Endothelial cell of umbilical vein (primary cell): ENCODE measurements at regions not wholly inside any gene's neighbourhood (a gene's known extent, or its start where the extent isn't known, plus 50 kb on each side); places are given as distances from the start of the nearest gene placed in this dataset.

Experiments used
- BruUV-seq: library from RNA; stranded (reverse); fragments of 400-500 nt; replicated peaks from 2 replicates; lab custom pipeline; 2021; lab: Mats Ljungman, UMichigan
- CTCF ChIA-PET: fragments of 300-600, 350-600 bp; sonication (Branson Sonifier 250); formaldehyde crosslinking; loops from one replicate; lab custom pipeline; 2021; ENCODE audit warnings: antibody characterized with exemption, inconsistent platforms; lab: Charles Lee
- POLR2A ChIA-PET: fragments of 300-600, 350-600 bp; sonication (Branson Sonifier 250); formaldehyde crosslinking; loops from one replicate; lab custom pipeline; 2021; ENCODE audit warnings: antibody characterized with exemption, inconsistent platforms; lab: Charles Lee
- DNase-seq: peaks from one replicate; pipeline ENCODE4 v3.0.0-alpha.2; 2011; ENCODE audit warnings: low read depth, low spot score
- FAIRE-seq: peaks from 2 replicates; lab custom pipeline; 2011; peaks lifted over from hg19 to GRCh38; lab: Jason Lieb, UNC
- H2AFZ ChIP-seq: 2 replicates; pipeline ENCODE4 v1.6.0; 2012; ENCODE audit warnings: low read depth, low read length, control low read depth, inconsistent platforms
- H3K27ac ChIP-seq: 2 replicates; pipeline ENCODE4 v1.5.1; 2011; ENCODE audit warnings: low read depth, mild to moderate bottlenecking, control low read depth, low read length, moderate library complexity; ENCODE audit not compliant: insufficient read depth
- H3K27me3 ChIP-seq, 2 experiments: 2 replicates each; pipeline versions ENCODE4 v1.6.0 to v1.6.1; 2011; ENCODE audit warnings: low read length in 2 of 2, mixed read lengths in 1 of 2; ENCODE audit not compliant: control insufficient read depth in 2 of 2, insufficient read depth in 2 of 2
- H3K36me3 ChIP-seq, 2 experiments: 2 replicates in 1 of 2; 3 replicates in 1 of 2; pipeline ENCODE4 v1.5.1; 2011; ENCODE audit warnings: low read length in 2 of 2, mild to moderate bottlenecking in 1 of 2, moderate library complexity in 1 of 2; ENCODE audit not compliant: control insufficient read depth in 2 of 2, insufficient read depth in 2 of 2; ENCODE audit errors: extremely low read depth in 1 of 2
- H3K4me1 ChIP-seq: 3 replicates; pipeline ENCODE4 v1.5.1; 2011; ENCODE audit warnings: mild to moderate bottlenecking, low read length; ENCODE audit not compliant: control insufficient read depth, insufficient read depth; ENCODE audit errors: extremely low read depth
- H3K4me2 ChIP-seq: 2 replicates; pipeline ENCODE4 v1.6.1; 2011; ENCODE audit warnings: low read length, control low read depth, mixed read lengths; ENCODE audit not compliant: insufficient read depth
- H3K4me3 ChIP-seq, 3 experiments: fragments of 200-600 bp in 1 of 3; sonication (generic), shearing (Covaris generic) in 1 of 3; replicated peaks in 1 of 3; 2 replicates each; pipeline ENCODE4 v1.5.1; 2011 to 2016; ENCODE audit warnings: control low read depth in 3 of 3, low read length in 3 of 3, mild to moderate bottlenecking in 2 of 3, inconsistent platforms in 1 of 3, low read depth in 1 of 3, moderate library complexity in 1 of 3; ENCODE audit not compliant: insufficient read depth in 1 of 3
- H3K79me2 ChIP-seq: 2 replicates; pipeline ENCODE4 v1.6.0; 2012; ENCODE audit warnings: low read length, inconsistent platforms; ENCODE audit not compliant: control insufficient read depth, insufficient read depth
- H3K9ac ChIP-seq: replicated peaks from 2 replicates; pipeline ENCODE3; 2011; ENCODE audit warnings: low read length, control low read depth; ENCODE audit not compliant: insufficient read depth; ENCODE audit errors: extremely low read depth
- H3K9me1 ChIP-seq: replicated peaks from 3 replicates; pipeline ENCODE4 v1.6.0; 2011; ENCODE audit warnings: mild to moderate bottlenecking, low read length; ENCODE audit not compliant: control insufficient read depth, insufficient read depth; ENCODE audit errors: extremely low read depth
- H3K9me3 ChIP-seq: replicated peaks from 2 replicates; pipeline ENCODE4 v1.5.1; 2012; ENCODE audit warnings: low read length, inconsistent platforms; ENCODE audit not compliant: control insufficient read depth, insufficient read depth
- H4K20me1 ChIP-seq: replicated peaks from 2 replicates; pipeline ENCODE3; 2011; ENCODE audit warnings: mild to moderate bottlenecking, low read length; ENCODE audit not compliant: control insufficient read depth, insufficient read depth; ENCODE audit errors: extremely low read depth
- EZH2 ChIP-seq: IDR thresholded peaks from 2 replicates; pipeline ENCODE4 v1.6.1; 2012; ENCODE audit warnings: borderline replicate concordance, low read depth, mild to moderate bottlenecking, moderate library complexity, low read length, inconsistent platforms; ENCODE audit not compliant: severe bottlenecking
- FOS ChIP-seq: IDR thresholded peaks from 2 replicates; pipeline ENCODE4 v1.6.1; 2011; ENCODE audit warnings: mild to moderate bottlenecking, low read length, moderate library complexity, borderline replicate concordance; ENCODE audit not compliant: insufficient read depth
- GATA2 ChIP-seq: IDR thresholded peaks from 2 replicates; pipeline ENCODE4 v1.7.0; 2011; ENCODE audit warnings: low read depth, mild to moderate bottlenecking, moderate library complexity, mixed read lengths, low read length; ENCODE audit not compliant: insufficient read length, insufficient read depth
- JUN ChIP-seq: IDR thresholded peaks from 2 replicates; pipeline ENCODE4 v1.6.1; 2011; ENCODE audit warnings: borderline replicate concordance, low read depth; ENCODE audit not compliant: insufficient read length, insufficient read depth
- MYC ChIP-seq: IDR thresholded peaks from one replicate; pipeline ENCODE4 v1.6.1; 2011; ENCODE audit warnings: mild to moderate bottlenecking, low read depth, low read length
- POLR2A ChIP-seq: IDR thresholded peaks from 2 replicates; pipeline ENCODE4 v1.6.1; 2012; ENCODE audit warnings: low read depth, mild to moderate bottlenecking, control low read depth, low read length
- POLR2AphosphoS5 ChIP-seq: IDR thresholded peaks from 2 replicates; pipeline ENCODE4 v1.6.1; 2012; ENCODE audit warnings: low read depth, mild to moderate bottlenecking, control low read depth, low read length, moderate library complexity; ENCODE audit not compliant: insufficient read depth
- dilution Hi-C: fragments of 300-500 bp; cut with MboI; formaldehyde crosslinking; loops from one replicate; pipeline ENCODE4 v1.15.0; 2019; ENCODE audit warnings: low sequenced_read_pairs; ENCODE audit not compliant: extremely low pct_ligation_motif_present
- intact Hi-C: fragments of 100-400 bp; cut with micrococcal nuclease; formaldehyde crosslinking; loops from one replicate; pipeline ENCODE4 v1.10.0; 2022
- TF ChIP-seq, protein P1 (sequence below): IDR thresholded peaks from 2 replicates; pipeline ENCODE4 v1.6.1; 2011; ENCODE audit not compliant: insufficient read depth, insufficient read length
- TF ChIP-seq, protein P2 (sequence below), 2 donors: IDR thresholded peaks; 1 replicate in 1 of 2; 2 replicates in 1 of 2; pipeline ENCODE4 v1.5.1; 2011; ENCODE audit warnings: low read length in 2 of 2, mild to moderate bottlenecking in 2 of 2, moderate library complexity in 2 of 2, control low read depth in 1 of 2, inconsistent platforms in 1 of 2, low read depth in 1 of 2; ENCODE audit not compliant: insufficient read depth in 1 of 2; ENCODE audit errors: extremely low read depth in 1 of 2

DNA sequence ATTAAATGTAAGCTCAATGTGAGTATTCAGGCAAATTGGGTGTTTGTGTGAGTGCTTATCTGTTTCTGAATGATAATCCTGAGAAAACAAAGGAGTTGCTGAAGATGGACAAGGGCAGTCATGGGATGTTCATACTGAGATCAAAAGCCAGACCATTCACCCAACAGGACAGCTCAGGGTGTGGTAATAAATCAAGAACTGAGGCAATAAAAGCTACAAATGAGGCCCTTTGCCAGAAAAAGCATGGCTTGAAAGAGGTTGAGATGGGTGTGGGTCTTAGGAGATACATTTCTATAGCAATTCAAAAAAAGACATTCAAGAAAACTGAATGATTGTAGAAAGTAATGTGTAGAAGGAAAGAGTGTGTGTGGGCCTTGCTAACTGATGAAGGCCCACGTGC, 425.8 kb upstream of the BOD1L1 start:
- Histone ChIP-seq H3K4me2 (no peak overlapping the region), H3K9ac (no peak overlapping the region), H2AFZ (no peak overlapping the region), H3K4me3 (no peak overlapping the region), H3K27me3 (no peaks in the 10 kb centered on the region), H3K36me3 (no peaks in the 10 kb centered on the region), H4K20me1 (no peaks in the 10 kb centered on the region), H3K27ac (no peak overlapping the region), H3K4me1 (no peaks in the 10 kb centered on the region), H3K9me1 (no peaks in the 10 kb centered on the region), H3K79me2 (no peaks in the 10 kb centered on the region), H3K9me3 (no peaks in the 10 kb centered on the region)
- ChIA-PET POLR2A (no interaction called here), CTCF (no interaction called here)
- no peak for TF ChIP-seq POLR2A
- TF ChIP-seq EZH2, result no peak
- no peak for TF ChIP-seq GATA2
- TF ChIP-seq, protein P1, sequence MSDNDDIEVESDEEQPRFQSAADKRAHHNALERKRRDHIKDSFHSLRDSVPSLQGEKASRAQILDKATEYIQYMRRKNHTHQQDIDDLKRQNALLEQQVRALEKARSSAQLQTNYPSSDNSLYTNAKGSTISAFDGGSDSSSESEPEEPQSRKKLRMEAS, result no peak
- TF ChIP-seq FOS, result no peak
- TF ChIP-seq MYC, result no peak
- no peak for TF ChIP-seq JUN
- TF ChIP-seq, protein P2, sequence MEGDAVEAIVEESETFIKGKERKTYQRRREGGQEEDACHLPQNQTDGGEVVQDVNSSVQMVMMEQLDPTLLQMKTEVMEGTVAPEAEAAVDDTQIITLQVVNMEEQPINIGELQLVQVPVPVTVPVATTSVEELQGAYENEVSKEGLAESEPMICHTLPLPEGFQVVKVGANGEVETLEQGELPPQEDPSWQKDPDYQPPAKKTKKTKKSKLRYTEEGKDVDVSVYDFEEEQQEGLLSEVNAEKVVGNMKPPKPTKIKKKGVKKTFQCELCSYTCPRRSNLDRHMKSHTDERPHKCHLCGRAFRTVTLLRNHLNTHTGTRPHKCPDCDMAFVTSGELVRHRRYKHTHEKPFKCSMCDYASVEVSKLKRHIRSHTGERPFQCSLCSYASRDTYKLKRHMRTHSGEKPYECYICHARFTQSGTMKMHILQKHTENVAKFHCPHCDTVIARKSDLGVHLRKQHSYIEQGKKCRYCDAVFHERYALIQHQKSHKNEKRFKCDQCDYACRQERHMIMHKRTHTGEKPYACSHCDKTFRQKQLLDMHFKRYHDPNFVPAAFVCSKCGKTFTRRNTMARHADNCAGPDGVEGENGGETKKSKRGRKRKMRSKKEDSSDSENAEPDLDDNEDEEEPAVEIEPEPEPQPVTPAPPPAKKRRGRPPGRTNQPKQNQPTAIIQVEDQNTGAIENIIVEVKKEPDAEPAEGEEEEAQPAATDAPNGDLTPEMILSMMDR (IDR thresholded peaks at IDR 0.05; ENCODE audit: extremely low read depth in 1 of 2, insufficient read depth in 1 of 2, low read depth in 1 of 2, low read length in 2 of 2), result no peak
- no peak for TF ChIP-seq POLR2AphosphoS5
- no TSS peak for BruUV-seq
- dilution Hi-C loops, result no loop called here
- FAIRE-seq (no peak), DNase-seq (no peak)
- intact Hi-C loops, result no loop called here
